Fibroblast of skin of left quadriceps (primary cell): ENCODE measurements at regions not wholly inside any gene's neighbourhood (a gene's known extent, or its start where the extent isn't known, plus 50 kb on each side); places are given as distances from the start of the nearest gene placed in this dataset.
"Not testable (repeated sequence)": the region's sequence is repeated elsewhere in the genome, so short reads cannot be mapped to it uniquely, and the experiment has no call there.

ENCODE experiments used
- DNase-seq, 2 experiments: peaks; one replicate each; pipeline ENCODE4 v3.0.0-alpha.2; 2013; ENCODE audit warnings: low read depth in 2 of 2

DNA sequence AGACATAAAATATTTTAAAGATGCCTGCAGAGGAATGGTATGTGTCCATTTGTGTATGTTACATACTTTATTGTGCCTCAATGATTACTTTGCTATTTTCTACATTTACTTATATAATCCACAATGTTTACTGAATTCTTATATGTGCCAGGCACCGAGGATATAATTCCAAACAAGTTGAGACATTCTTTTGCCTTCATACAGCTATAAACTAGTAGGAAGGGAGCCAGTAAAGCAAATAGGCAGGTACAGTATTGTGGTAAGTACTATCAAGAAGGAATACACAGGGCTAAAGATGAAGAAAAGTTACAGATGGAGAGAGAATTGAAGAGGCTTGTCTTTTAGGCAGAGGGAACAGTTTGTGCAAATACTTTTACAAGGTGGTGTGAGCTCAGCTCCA, 131.6 kb downstream of the DISP1 start:
- DNase-seq, result no peak

DNA sequence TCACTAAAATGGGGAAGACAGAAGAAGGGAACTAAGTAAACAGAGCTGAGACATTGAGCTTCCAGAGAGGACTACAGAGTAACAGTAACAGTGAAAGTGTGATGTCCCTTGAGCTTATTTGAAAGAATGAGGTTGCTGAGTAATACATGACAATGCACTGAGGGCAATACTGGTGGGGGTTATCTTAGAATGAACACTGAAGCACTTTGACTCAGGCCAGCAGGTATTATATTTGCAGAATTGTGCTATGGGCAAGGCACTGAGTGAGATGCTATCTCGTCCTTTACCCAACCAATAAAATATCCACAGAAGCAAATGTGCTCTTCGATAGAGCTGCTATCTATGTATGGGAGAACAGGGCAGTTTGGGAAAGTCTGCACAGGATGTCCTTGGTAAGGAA, 133.2 kb downstream of the DISP1 start:
- DNase-seq, result no peak

DNA sequence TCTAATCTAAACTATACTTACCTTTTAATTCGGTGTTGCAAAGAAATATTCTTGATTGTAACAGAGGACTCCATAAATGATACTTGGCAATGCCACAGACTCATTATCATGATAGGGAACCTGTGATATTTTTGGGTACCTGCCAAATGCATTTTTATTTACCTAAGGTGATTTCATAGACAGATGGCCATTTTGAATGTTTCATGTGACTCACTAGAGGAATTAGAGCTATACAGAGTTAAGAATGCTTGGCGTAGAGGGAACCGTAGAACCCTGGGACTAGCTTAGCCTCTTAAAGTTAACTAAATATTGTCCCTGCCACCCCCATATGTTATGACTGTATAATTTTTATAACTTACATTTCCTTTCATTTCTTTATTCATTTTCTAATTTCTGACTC, 136.1 kb downstream of the DISP1 start:
- DNase-seq, result no peak

DNA sequence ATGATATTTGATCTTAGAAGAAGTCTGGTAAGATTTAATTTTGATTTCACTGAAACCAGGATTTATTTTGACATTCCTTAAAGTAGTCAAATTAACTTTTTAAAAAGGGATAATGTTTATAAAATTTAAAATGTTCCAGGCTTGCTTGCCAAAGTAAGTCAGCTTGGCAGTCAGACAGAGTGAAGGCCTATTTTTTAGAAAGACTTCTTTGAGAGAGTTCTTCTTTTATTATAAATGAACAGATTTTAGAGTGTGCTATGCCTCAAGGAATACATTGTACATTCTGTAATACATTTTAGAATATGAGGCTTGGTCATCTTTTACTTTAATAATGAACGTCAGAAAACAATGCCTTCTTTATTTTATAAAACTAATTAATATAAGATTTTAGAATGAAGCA, 138.7 kb downstream of the DISP1 start:
- no peak for DNase-seq

DNA sequence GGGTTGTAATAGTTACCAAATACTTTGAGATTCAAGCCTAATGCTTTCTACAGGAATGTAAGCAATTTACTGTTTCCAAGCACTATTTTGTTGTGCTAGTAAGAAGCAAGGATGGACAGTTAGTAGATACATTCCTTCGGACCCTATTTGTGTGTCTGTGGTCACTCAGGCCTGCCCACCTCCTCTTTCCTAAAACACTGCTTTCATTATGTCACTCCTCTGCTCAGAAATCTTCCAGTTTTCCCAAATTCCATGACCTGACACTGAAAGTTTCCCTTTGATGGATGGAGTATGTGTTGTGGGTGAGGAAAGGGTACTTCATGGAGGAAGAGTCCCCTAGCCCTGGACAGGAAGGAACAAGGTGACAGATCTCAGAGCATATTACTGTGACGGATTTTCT, 141.1 kb downstream of the DISP1 start:
- DNase-seq, result no peak

DNA sequence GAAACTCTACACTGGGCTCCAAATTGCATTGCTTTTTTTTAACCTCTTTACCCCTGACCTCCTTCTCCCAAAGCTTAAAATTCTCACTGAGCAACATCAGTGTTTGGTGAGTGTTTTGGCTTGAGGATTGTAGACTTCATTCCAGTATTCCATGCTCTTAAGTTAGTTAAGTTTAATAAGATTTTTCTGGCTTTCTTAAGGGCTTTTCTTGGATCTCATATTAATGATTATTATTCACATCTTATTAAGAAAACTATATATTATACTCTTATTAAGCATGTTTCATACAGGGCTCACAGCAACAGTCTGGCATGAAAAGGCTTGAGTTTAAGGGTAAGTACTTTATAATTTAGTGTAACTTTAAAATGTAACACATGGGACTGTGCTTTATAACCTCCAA, 141.8 kb downstream of the DISP1 start:
- DNase-seq, result no peak

DNA sequence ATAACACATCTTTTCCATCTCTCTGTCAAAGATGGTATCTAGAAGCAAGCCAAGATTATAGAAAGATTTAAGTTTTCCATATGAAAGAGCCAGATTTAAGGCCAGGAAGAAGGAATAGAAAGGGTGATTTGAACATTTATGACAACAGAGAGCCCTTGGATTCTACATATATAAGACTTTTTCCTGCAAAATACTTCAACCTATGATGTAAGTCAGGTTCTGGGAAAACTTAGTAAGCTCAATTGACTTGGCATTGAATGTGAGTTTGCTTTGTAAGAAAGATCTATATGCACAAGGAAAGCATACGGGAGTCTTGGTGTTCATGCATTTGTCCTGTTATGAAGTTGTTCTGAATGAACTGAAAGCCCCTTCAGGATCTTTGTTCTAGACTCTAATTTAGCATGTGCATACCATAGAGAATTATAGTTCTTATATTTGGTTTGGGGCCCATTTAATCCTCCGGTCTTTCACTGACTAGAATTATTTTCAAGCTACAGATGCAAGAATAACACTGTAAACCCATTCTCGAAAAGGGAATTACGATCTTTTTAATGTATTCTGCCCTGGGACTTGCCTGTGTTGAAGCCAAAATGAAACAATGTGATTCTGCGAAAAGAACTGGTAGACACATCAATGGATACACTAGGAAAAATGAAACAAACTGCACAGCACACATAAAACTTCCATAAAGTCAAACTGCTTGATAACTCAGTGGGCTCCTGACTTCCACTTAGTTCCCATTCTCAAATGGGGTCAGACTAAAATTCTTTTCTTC, 152.8 kb downstream of the DISP1 start:
- no peak for DNase-seq

DNA sequence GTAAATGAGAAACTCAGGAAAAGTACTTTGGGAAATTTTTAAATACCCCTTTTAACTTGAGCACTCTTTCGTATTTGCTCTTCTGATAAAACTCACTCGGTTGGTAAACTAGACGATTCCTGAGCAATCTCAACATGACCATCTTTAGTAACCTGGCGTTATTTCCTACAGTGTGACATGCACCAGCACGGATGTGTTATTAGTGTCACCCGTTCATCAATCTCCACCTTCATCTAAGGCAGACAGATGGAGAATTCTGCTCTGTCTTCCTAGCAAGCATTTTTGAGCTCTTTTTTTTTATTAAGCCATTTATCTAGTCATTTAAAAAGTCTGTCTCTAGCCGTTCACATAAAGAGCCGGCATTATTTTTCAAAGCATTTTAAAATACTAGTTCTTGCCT, 155.2 kb downstream of the DISP1 start:
- DNase-seq, result no peak

DNA sequence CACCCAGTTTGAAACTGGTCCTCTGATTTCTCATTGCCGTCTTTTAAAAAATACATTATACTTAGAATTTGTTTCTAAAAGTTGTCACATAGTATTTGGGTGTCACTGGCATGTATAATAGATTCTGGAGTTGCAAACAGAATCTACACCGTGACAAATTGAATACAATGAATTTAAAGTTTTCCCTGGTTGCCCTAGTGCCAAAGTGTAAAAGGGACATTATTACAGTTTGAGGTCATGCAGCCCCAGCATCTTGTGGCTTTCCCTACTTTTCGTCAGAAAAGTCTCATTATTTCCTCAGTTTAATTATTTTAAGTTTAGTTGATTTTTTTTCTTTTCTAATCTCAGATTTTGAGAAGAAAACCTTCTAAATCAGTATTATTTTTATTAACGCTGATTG, 155.9 kb downstream of the DISP1 start:
- DNase-seq, result no peak

DNA sequence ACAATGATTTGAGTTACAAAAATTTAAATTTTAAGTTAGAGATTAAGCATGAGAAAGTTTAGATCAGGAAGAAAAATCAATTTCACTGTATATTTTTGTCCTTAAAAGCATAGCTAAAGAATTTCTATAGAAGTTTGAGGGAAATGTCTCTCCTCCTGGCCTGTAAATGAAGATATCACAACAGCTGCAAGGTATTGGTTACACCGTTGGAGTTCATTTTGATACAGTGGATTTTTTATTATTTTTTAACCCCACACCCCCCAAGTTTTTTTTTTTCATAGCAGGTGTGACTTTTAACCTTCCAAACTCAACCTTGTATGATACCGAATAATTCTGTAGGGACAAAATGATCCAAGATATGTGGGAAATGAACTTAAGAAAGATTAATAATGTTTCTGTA, 156.3 kb downstream of the DISP1 start:
- no peak for DNase-seq

DNA sequence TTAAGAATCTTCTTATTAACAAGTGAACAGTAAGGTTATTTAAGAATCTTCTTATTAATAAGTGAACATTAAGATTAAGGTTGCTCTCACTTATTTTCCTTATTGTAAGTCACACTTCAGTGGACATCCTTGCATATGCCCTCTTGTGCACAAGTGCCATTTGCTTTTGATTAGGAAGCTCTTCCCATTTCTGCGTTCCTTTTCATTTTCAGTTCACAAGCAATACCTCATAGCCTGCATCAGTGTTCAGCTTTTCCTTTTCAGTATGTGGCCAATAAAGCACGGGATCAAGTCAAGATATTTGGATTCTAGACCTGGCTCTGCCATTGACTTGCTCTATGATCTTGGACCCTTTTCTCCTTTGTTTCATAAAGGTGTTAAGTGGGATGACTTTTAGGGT, 158.7 kb downstream of the DISP1 start:
- no peak for DNase-seq

DNA sequence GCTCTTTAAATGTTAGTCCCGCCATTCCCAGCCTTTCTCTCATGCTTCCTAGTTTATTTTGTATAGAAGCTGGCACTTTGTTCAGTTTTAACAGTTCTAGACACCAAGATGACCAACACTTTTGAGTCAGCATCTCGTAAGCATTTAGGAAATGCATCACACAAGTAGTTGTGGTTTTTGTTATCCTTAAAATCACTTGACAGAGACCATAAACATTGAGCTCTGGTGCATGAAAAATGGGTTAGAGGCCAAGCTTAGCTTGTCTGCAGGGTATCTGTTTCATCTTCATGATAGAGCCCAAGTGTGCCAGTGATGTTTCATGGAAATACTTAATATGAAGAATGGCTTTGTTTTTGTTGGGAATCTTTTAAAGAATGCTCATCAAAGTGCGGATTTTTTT, 159.7 kb downstream of the DISP1 start:
- peak; percentile 71 to 76 for DNase-seq

DNA sequence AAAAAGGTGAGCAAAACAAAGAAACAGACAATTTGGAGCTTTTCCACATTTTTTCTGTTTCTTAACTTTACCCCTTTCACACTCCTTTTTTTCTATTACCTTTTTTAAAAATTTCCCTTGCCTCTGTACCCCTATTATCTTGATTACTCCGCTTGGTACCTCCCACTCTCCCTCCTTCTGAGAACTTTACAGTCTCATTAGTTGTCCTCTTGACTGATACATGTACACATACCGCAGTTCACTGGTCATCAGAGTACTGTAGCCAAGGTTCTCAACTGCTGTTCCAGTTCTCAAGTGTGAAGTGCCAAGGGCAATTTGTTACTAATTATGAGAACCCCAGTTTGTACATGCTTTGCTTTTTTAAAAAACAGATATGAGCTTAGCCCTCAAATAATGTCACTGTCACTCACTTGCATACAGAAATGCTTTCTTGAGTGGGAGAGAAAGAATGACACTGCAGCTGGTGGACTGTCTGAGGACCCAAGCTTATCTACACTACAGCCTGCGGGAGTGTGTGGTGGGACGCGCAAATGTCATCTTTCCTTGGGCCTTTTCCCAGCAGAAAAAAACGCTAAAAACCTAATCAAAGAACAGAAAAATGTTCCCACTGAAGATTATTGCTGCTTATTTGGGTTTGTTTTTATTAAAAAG, 160.8 kb downstream of the DISP1 start:
- no peak for DNase-seq

DNA sequence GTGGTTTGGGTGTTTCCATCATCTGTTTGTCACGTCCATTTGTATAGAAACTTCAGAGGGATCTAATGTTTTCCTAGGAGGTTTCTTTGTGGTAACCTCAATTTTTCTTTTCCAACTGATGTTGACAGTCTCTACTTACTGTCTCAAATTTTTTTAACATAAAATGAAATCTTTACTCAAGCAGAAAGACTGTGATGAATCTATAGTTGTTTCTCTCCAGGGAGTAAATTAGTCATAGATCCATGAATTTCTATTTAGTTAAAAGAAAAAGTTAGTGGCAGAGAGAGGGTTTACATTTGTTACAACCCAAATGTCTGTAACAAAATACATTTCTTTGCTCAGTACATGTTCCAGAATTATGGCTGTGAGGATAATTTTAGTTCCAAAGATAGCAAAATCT, 161.6 kb downstream of the DISP1 start:
- no peak for DNase-seq

DNA sequence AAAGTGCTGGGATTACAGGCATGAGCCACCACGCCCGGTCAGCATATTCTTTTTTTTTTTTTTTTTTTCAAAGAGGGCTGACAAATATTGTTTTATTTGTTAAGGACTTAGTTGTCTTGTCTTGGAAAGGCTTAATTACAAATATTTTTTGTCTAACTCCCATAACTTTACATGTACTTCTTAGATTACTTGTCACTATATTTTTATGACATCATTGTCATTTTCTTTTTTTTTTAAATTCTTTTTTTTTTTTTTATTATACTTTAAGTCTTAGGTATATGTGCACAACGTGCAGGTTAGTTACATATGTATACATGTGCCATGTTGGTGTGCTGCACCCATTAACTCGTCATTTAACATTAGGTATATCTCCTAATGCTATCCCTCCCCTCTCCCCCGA, 162.5 kb downstream of the DISP1 start:
- not testable (repeated sequence) for DNase-seq

DNA sequence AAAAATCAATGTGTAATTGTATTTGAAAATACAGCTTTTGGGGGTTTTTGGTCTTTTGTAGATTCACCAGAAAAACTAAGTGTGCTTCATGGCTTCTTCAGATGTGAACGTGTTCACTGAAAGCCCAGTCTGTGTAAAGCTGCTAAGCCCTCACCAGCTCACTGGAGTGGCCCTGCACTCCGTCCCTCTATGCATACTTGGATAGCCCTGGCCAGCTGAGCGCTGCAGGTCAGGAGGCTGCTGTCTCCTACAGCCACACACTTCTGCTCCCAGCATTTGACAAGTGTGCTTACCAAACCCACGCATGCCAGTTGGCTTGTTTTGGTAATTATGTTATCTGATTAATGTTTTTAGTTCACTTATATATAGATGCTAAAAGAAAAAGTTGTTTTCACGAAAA, 163.5 kb downstream of the TLR5 start:
- DNase-seq, result no peak

DNA sequence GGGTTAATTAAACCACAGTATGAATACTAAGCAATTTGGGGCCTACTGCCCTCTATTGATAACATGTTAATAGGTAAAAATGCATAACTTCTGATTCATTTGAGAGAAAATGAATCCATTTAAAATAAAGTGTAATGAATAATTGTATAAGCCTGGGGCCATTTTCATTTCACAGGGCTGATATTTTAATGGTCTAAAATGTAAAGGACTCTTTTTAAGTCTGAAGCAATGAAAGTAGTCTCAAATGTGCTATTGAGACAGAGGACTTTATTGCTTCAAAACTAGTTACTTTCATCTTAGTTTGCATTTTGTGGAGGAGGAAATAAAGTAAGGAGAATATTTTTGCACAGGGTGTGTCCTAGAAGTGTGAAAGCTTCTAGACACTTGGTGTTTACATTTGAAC, 155.4 kb downstream of the TLR5 start:
- DNase-seq, result no peak

DNA sequence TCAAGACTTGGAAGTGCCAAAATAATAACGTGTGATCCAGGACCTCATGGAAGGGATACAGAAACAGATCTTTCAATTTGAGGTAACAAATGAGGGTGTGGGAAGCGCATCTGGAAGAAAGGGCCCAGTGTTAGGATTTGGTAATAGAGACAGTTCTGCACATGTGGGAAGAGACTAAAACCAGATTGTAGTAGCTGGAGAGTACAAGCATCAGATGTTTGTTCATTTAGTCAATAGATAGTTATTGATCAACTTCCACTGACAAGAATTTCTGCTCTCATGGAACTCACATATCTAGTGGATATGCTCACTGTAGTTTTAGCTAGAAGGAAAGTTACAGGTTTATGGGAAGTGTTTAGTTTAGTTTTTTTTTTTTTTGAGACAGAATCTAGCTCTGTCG, 153.6 kb downstream of the TLR5 start:
- no peak for DNase-seq

DNA sequence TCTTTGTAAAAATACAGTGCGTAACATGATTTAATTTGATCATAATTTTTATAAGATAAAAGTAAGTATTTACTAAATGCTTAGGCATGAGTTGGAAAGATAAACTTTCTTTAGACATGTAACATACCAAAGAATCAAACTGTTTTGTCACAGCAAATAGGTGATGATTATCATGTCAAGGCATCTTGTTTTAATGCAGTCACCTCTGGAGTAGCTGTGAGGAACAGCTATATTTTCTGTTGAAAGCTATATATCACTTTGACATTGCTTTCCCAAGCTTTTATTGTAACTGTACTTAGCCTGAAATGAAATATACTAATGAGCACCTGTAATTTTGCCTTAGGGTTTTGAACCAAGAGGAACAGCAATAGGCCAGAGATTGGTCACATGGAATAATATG, 151.9 kb downstream of the TLR5 start:
- DNase-seq, result no peak

DNA sequence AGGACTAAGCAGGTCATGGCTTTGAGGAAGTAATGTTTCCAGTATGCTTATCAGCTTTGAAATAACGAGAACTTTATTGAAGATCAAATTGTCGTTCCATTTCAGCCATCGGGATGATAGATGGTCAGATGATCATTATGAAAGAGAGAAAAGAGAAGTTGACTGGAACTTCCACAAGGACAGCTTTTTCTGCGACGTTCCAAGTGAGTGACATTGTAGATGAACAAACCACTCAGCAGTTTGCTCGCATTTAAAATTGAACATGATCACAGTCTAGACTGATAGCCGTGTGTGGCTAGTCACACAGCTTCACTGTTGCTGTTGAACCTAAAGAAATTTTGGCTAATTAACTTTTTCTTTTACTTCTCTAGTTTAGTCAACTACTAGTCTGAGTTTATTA, 151.1 kb downstream of the TLR5 start:
- DNase-seq, result no peak

DNA sequence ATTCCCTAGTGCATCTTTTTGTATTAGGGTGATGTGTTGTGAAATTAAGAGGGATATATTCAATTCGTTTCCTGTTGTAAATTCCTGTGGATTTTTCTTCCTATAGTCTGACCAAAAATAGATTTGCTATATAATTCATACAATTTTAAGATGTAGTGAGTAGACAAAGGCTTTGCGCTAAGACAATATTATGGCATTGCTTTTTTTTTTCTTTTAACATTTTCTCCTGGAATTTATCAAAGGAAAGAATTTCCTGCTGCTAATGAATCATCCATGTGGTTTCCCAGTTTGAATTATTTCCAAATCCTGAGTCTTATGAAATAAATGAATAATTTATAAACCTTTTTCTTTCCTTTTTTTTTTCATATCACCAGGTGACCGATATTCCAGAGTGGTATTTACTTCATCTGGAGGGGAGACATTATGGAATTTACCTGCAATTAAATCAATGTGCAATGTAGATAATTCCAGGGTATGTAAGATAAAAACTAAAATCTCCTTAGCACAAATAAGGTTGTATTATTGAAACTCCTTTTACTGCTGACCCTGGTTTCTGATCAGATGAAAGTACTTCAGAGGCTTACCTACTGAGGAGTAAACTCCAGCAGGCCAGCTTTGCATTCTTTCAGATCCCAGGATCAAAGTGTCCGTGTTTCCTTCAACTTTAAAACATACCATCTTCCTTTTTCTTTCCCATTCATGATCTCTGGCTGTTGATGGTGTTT, 148.4 kb downstream of the TLR5 start:
- DNase-seq, result peak; percentile 72 to 74

DNA sequence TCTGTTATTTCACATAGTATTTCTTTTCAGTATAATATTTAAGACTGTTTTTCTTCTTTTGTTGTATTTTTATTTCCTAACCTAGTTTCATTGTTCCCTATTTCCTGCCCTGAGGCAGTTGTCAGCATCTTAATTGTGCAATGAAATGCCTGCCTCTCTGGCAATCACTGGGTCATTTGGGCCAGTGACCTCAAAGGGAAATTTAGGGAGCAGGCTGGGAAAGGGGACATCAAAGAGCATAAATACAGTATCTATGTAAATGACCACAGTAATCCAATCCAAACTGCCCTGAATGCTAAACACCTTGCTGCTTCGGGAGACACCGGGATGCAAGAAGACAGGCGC, 147.8 kb downstream of the TLR5 start:
- DNase-seq, result no peak

DNA sequence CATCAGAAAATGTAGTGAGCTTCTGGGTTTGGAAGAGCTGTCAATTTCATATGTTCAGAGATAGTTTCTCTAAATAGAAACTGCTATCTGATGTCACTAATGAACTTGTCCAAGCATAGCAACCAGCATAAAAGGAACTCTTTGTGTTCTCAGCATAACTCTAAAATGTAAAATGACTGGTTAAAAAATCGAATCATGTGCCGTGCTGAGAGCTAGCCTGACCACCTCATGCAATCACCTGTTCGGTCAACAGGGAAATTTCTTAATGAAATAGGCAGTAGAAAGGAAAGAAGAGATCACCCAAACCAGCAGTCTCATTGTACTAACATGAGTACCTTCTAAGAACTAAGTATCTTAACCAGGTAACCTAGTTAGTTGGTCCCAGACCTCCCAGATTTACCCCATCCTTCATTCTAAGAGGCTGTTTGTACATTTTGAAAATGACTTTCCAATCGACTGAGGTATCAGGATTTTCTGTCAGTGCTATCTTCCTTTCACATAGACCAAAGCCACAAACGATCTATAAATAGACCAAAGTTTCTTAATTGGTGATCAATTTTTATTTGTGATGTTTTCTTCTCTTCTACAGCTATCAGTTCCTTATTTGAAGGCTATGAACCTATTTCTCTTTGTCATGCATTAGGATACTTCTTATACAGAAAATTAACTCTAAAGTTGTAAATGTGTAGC, 147.3 kb downstream of the TLR5 start:
- DNase-seq, result no peak
